Chondrocyte (in vitro differentiated cells): ENCODE measurements at regions not wholly inside any gene's neighbourhood (a gene's known extent, or its start where the extent isn't known, plus 50 kb on each side); places are given as distances from the start of the nearest gene placed in this dataset.
A peak's percentile ranks its signal among the peaks of the same experiment; 100 is the strongest.

Source experiments
- DNase-seq: peaks from one replicate; pipeline ENCODE4 v3.0.0; 2021; ENCODE audit warnings: mixed read lengths, low spot score
- H3K27ac Mint-ChIP-seq: one replicate; pipeline ENCODE4 v1.8.0; 2021; ENCODE audit warnings: mild to moderate bottlenecking, moderate library complexity, mixed read lengths; ENCODE audit not compliant: unreplicated experiment
- H3K27me3 Mint-ChIP-seq: 2 replicates; pipeline ENCODE4 v1.8.0; 2021; ENCODE audit warnings: low read depth, mixed read lengths
- H3K36me3 Mint-ChIP-seq: 2 replicates; pipeline ENCODE4 v1.8.0; 2021; ENCODE audit warnings: low read depth, mixed read lengths
- H3K4me1 Mint-ChIP-seq: 2 replicates; pipeline ENCODE4 v1.8.0; 2021; ENCODE audit warnings: low read depth, mild to moderate bottlenecking, mixed read lengths
- H3K4me3 Mint-ChIP-seq: one replicate; pipeline ENCODE4 v1.8.0; 2021; ENCODE audit warnings: mild to moderate bottlenecking, moderate library complexity, mixed read lengths; ENCODE audit not compliant: unreplicated experiment
- H3K9me3 Mint-ChIP-seq: 2 replicates; pipeline ENCODE4 v1.8.0; 2021; ENCODE audit warnings: low read depth, mixed read lengths
- CTCF ChIP-seq: fragments of 200-600 bp; sonication (generic); IDR thresholded peaks from 2 replicates; pipeline ENCODE4 v1.5.0; 2021; ENCODE audit warnings: antibody characterized with exemption, mild to moderate bottlenecking, moderate library complexity

- Mint-ChIP-seq H3K27me3 (peaks cover 2% of the 10 kb centered on the region), H3K9me3 (peaks cover 4% of the 10 kb centered on the region), H3K4me1 (no peaks in the 10 kb centered on the region), H3K4me3 (no peak overlapping the region), H3K36me3 (no peaks in the 10 kb centered on the region), H3K27ac (no peak overlapping the region)
- no peak for TF ChIP-seq CTCF
- no peak for DNase-seq
These were observed 391.6 kb upstream of the ASIC2 start for GRCh38 chr17:33684735-33685134.

GRCh38 chr17:33686171-33686570, 393.1 kb upstream of the ASIC2 start:
- no peaks in the 10 kb centered on the region for H3K4me1 Mint-ChIP-seq
- DNase-seq = no peak
- no peaks in the 10 kb centered on the region for H3K36me3 Mint-ChIP-seq
- peaks cover 4% of the 10 kb centered on the region for H3K9me3 Mint-ChIP-seq
- H3K27me3 Mint-ChIP-seq = peaks cover 2% of the 10 kb centered on the region
- H3K4me3 Mint-ChIP-seq = no peak overlapping the region
- no peak overlapping the region for H3K27ac Mint-ChIP-seq
- TF ChIP-seq CTCF = peak; percentile 37

- Mint-ChIP-seq H3K27me3 (peaks cover 2% of the 10 kb centered on the region), H3K4me1 (no peaks in the 10 kb centered on the region), H3K36me3 (no peaks in the 10 kb centered on the region), H3K27ac (no peak overlapping the region), H3K9me3 (peaks cover 4% of the 10 kb centered on the region), H3K4me3 (no peak overlapping the region)
- no peak for DNase-seq
- no peak for TF ChIP-seq CTCF
These were observed 394.7 kb upstream of the ASIC2 start for GRCh38 chr17:33687831-33688230.

GRCh38 chr17:33688771-33689170, 395.7 kb upstream of the ASIC2 start:
- no peak for TF ChIP-seq CTCF

GRCh38 chr17:33689725-33690124, 396.6 kb upstream of the ASIC2 start:
- peaks cover 2% of the 10 kb centered on the region for H3K27me3 Mint-ChIP-seq
- no peak overlapping the region for H3K27ac Mint-ChIP-seq
- no peaks in the 10 kb centered on the region for H3K36me3 Mint-ChIP-seq
- H3K9me3 Mint-ChIP-seq = peaks cover 4% of the 10 kb centered on the region
- no peaks in the 10 kb centered on the region for H3K4me1 Mint-ChIP-seq
- DNase-seq = no peak
- TF ChIP-seq CTCF = no peak
- H3K4me3 Mint-ChIP-seq = no peak overlapping the region

More at GRCh38 chr17:33688771-33689170, 395.7 kb upstream of the ASIC2 start:
- H3K27me3 Mint-ChIP-seq = peaks cover 2% of the 10 kb centered on the region
- no peaks in the 10 kb centered on the region for H3K4me1 Mint-ChIP-seq
- H3K9me3 Mint-ChIP-seq = peaks cover 4% of the 10 kb centered on the region
- no peak overlapping the region for H3K27ac Mint-ChIP-seq
- no peak overlapping the region for H3K4me3 Mint-ChIP-seq
- no peaks in the 10 kb centered on the region for H3K36me3 Mint-ChIP-seq
- no peak for DNase-seq
